ENCODE measurements at regions not wholly inside any gene's neighbourhood (a gene's known extent, or its start where the extent isn't known, plus 50 kb on each side); places are given as distances from the start of the nearest gene placed in this dataset.

- no peak for TF ChIP-seq CTCF (IDR thresholded peaks at IDR 0.05)
- no peak for TF ChIP-seq POLR2A (IDR thresholded peaks at IDR 0.05)
These were observed 246.9 kb upstream of the PRR20A start for GRCh38 chr13:56893843-56894242.
